Ovary (tissue), 3 donors: ENCODE measurements at regions not wholly inside any gene's neighbourhood (a gene's known extent, or its start where the extent isn't known, plus 50 kb on each side); places are given as distances from the start of the nearest gene placed in this dataset.

Experiments
- CTCF ChIP-seq, 3 donors: fragments of 450-650 bp in 2 of 3; fragments of 200-600 bp in 1 of 3; IDR thresholded peaks; one replicate each; pipeline versions ENCODE4 v1.5.1 to v1.8.0; 2016 to 2022; ENCODE audit warnings: antibody characterized with exemption in 3 of 3, mild to moderate bottlenecking in 1 of 3
- EP300 ChIP-seq: sonication (generic); formaldehyde crosslinking; IDR thresholded peaks from one replicate; pipeline ENCODE4 v1.6.1; 2017; ENCODE audit warnings: antibody characterized with exemption
- POLR2A ChIP-seq: fragments of 450-650 bp; IDR thresholded peaks from one replicate; pipeline ENCODE4 v1.6.1; 2017; ENCODE audit warnings: antibody characterized with exemption, mild to moderate bottlenecking, moderate library complexity
- donor health status: DM: no; HTN: no; CAD: no.

GRCh38 chr4:34679228-34679627 lies 1565.1 kb downstream of the ARAP2 start:
- TF ChIP-seq CTCF (IDR thresholded peaks at IDR 0.05) (no peak), EP300 (no peak), POLR2A (no peak)
